A549 (cell line): ENCODE measurements at regions not wholly inside any gene's neighbourhood (a gene's known extent, or its start where the extent isn't known, plus 50 kb on each side); places are given as distances from the start of the nearest gene placed in this dataset.

ENCODE experiments used
- ATAC-seq, 2 experiments: fragments of 200-7000 bp in 1 of 2; fragments of >200 bp in 1 of 2; cut with Nextera tagmentation in 1 of 2; cut with Tn5 transposase in 1 of 2; 3 replicates each; pipeline versions ENCODE4 v1.8.0 to v1.9.1; 2018 to 2020; ENCODE audit warnings: mild to moderate bottlenecking in 1 of 2, moderate library complexity in 1 of 2
- CTCF ChIA-PET: fragments of 300-600 bp; sonication (Branson Sonifier 250); formaldehyde crosslinking; extraction: SDS; loops from one replicate; lab custom pipeline; 2021; ENCODE audit warnings: antibody characterized with exemption, inconsistent platforms; lab: Yijun Ruan, JAX
- POLR2A ChIA-PET: fragments of 350-600 bp; formaldehyde crosslinking; extraction: SDS; loops from one replicate; lab custom pipeline; 2021; ENCODE audit warnings: antibody characterized with exemption, inconsistent platforms; lab: Yijun Ruan, JAX
- DNase-seq, 2 experiments: peaks; one replicate each; pipeline versions ENCODE4 v3.0.0 to v3.0.0-alpha.2; 2011 to 2016; ENCODE audit warnings: low read depth in 1 of 2, low spot score in 1 of 2
- FAIRE-seq: peaks from 2 replicates; lab custom pipeline; 2011; peaks lifted over from hg19 to GRCh38; lab: Jason Lieb, UNC
- H3K27ac ChIP-seq, 2 experiments: fragments of >200 bp; sonication (Bioruptor Twin); formaldehyde crosslinking; 3 replicates each; pipeline ENCODE4 v1.5.1; 2016 to 2017
- H3K4me1 ChIP-seq: fragments of >200 bp; sonication (Bioruptor Twin); formaldehyde crosslinking; 3 replicates; pipeline ENCODE4 v1.6.1; 2016
- H3K4me2 ChIP-seq: fragments of >200 bp; sonication (Bioruptor Twin); formaldehyde crosslinking; 3 replicates; pipeline ENCODE4 v1.6.1; 2016
- H3K4me3 ChIP-seq: fragments of >200 bp; sonication (Bioruptor Twin); formaldehyde crosslinking; 3 replicates; pipeline ENCODE4 v1.5.1; 2016
- H3K9me3 ChIP-seq: fragments of >200 bp; sonication (Bioruptor Twin); formaldehyde crosslinking; 3 replicates; pipeline ENCODE4 v1.6.1; 2016
- CBX2 ChIP-seq: fragments of 200-600 bp; sonication (generic); IDR thresholded peaks from 2 replicates; pipeline ENCODE4 v1.6.1; 2016; ENCODE audit warnings: low read depth, mild to moderate bottlenecking, borderline replicate concordance
- CEBPB ChIP-seq, 2 experiments: fragments of >200 bp in 1 of 2; sonication (Bioruptor Twin) in 1 of 2; formaldehyde crosslinking in 1 of 2; IDR thresholded peaks; 2 replicates each; pipeline ENCODE4 v1.6.1; 2012 to 2016
- EHF ChIP-seq: fragments of 250-450 bp; sonication (Bioruptor Pico); IDR thresholded peaks from 2 replicates; pipeline ENCODE4 v1.5.0; 2020; ENCODE audit warnings: mild to moderate bottlenecking
- EHMT2 ChIP-seq: fragments of 200-600 bp; sonication (generic); IDR thresholded peaks from 2 replicates; pipeline ENCODE4 v1.6.1; 2016; ENCODE audit warnings: antibody characterized with exemption, low read depth, mild to moderate bottlenecking, moderate library complexity
- ESRRA ChIP-seq: fragments of 150-350 bp; IDR thresholded peaks from 2 replicates; pipeline ENCODE4 v1.6.1; 2014; ENCODE audit warnings: mild to moderate bottlenecking, low read length, borderline replicate concordance
- FOXS1 ChIP-seq: fragments of 250-450 bp; sonication (Bioruptor Pico); IDR thresholded peaks from 2 replicates; pipeline ENCODE4 v1.5.0; 2020; ENCODE audit warnings: mild to moderate bottlenecking, moderate library complexity
- GATA3 ChIP-seq: IDR thresholded peaks from 2 replicates; pipeline ENCODE4 v1.6.1; 2012; ENCODE audit warnings: borderline replicate concordance
- HDAC2 ChIP-seq: fragments of 200-600 bp; sonication (generic); IDR thresholded peaks from 2 replicates; pipeline ENCODE4 v1.6.1; 2016
- HOXA7 ChIP-seq: fragments of 250-450 bp; sonication (Bioruptor Pico); IDR thresholded peaks from 2 replicates; pipeline ENCODE4 v1.5.0; 2020; ENCODE audit warnings: mild to moderate bottlenecking, moderate library complexity
- JUNB ChIP-seq: fragments of >200 bp; sonication (Bioruptor Twin); formaldehyde crosslinking; IDR thresholded peaks from 2 replicates; pipeline ENCODE4 v1.6.1; 2016
- KDM5A ChIP-seq: fragments of 200-600 bp; sonication (generic); IDR thresholded peaks from 2 replicates; pipeline ENCODE4 v1.6.1; 2016; ENCODE audit warnings: antibody characterized with exemption, mild to moderate bottlenecking
- MAFK ChIP-seq: fragments of 450-650 bp; IDR thresholded peaks from 2 replicates; pipeline ENCODE4 v1.6.1; 2014; ENCODE audit not compliant: partially characterized antibody
- NFE2L2 ChIP-seq: fragments of 150-350 bp; conservative IDR thresholded peaks from 2 replicates; pipeline ENCODE4 v1.6.1; 2014; ENCODE audit warnings: low read length
- POLR2AphosphoS2 ChIP-seq: conservative IDR thresholded peaks from 2 replicates; pipeline ENCODE4 v1.6.1; 2012; ENCODE audit warnings: low read length, improper control_type of control experiment, inconsistent platforms
- RAD21 ChIP-seq, 2 experiments: fragments of >200 bp in 1 of 2; sonication (Bioruptor Twin) in 1 of 2; formaldehyde crosslinking in 1 of 2; IDR thresholded peaks in 1 of 2; conservative IDR thresholded peaks in 1 of 2; 2 replicates in 1 of 2; 3 replicates in 1 of 2; pipeline ENCODE4 v1.6.1; 2012 to 2018; ENCODE audit warnings: inconsistent platforms in 1 of 2
- RCOR1 ChIP-seq: fragments of 150-350 bp; IDR thresholded peaks from 2 replicates; pipeline ENCODE4 v1.6.1; 2014; ENCODE audit warnings: antibody characterized with exemption, low read length, low read depth
- SREBF2 ChIP-seq: fragments of 450-650 bp; IDR thresholded peaks from 2 replicates; pipeline ENCODE4 v1.6.1; 2014; ENCODE audit warnings: mild to moderate bottlenecking, moderate library complexity
- TFCP2L1 ChIP-seq: fragments of 250-450 bp; sonication (Bioruptor Pico); IDR thresholded peaks from 2 replicates; pipeline ENCODE4 v1.5.0; 2021; ENCODE audit warnings: mild to moderate bottlenecking
- TP53 ChIP-seq: fragments of 250-450 bp; sonication (Bioruptor Pico); IDR thresholded peaks from 2 replicates; pipeline ENCODE4 v1.5.0; 2021; ENCODE audit warnings: mild to moderate bottlenecking, moderate library complexity
- ZFP36 ChIP-seq: fragments of 450-650 bp; IDR thresholded peaks from 2 replicates; pipeline ENCODE4 v1.6.1; 2014; ENCODE audit warnings: borderline replicate concordance; ENCODE audit not compliant: partially characterized antibody
- WGBS: methylation state at CpG from one replicate; pipeline ENCODE4 v1.1.6; 2017; ENCODE audit errors: missing lambda C conversion rate; 5-methylcytosine and 5-hydroxymethylcytosine counted together
- TF ChIP-seq, protein P1 (sequence below): IDR thresholded peaks from 2 replicates; pipeline ENCODE4 v1.6.1; 2012
- TF ChIP-seq, protein P2 (sequence below): fragments of >200 bp; sonication (Bioruptor Twin); formaldehyde crosslinking; IDR thresholded peaks from 3 replicates; pipeline ENCODE4 v1.5.1; 2016
- TF ChIP-seq, protein P3 (sequence below): fragments of 450-650 bp; IDR thresholded peaks from 2 replicates; pipeline ENCODE4 v1.6.1; 2014; ENCODE audit warnings: antibody characterized with exemption
- TF ChIP-seq, protein P4 (sequence below): fragments of >200 bp; sonication (Bioruptor Twin); formaldehyde crosslinking; IDR thresholded peaks from 3 replicates; pipeline ENCODE4 v1.6.1; 2016
- TF ChIP-seq, protein P5 (sequence below): fragments of >200 bp; sonication (Bioruptor Twin); formaldehyde crosslinking; IDR thresholded peaks from 2 replicates; pipeline ENCODE4 v1.6.1; 2016

DNA sequence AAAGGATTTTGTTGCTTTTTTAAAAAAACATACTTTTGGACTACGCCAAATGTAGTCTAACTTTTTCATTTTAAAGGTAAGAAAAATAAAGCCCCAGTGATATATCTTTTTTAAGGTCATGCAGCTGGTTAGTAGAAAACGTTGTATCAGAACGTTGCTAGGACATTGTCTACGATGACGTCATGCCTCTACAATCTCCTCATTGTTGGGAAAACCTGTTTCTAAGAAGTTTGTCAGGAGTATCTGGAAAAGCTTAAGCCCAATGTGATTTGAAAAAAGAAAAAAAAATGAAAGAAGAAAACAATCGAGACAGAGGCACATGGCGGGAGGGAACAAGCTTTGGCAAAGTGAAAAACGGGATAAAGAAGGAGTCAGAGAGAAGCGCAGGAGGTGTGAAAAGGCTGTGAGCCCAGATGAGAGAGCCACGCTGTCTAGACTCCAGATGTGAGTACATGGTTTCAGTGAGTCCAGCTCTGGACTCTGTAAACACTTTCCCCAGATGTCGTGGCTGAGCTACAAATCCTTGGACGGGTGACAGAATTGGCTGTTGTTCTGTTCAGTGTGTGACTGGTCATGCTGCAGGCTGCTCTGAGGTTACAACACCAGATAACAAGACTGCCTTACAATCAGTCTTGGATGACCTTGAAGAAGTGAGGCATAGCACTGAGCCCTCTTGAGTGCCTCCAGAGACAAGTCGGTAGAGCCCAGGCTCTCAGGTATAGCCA is 656.7 kb upstream of the ID4 start:
- no peak overlapping the region for H3K27ac ChIP-seq
- 10% methylated on average over 12 of the region's 13 CpGs for WGBS
- no peaks in the 10 kb centered on the region for H3K4me1 ChIP-seq
- peak overlapping the region; percentile 16; the same call in 1 of the 3 replicates for H3K4me2 ChIP-seq
- no peak overlapping the region for H3K4me3 ChIP-seq
- ChIA-PET POLR2A (no interaction called here), CTCF (no interaction called here)
- TF ChIP-seq NFE2L2 = no peak
- TF ChIP-seq ESRRA = no peak
- no peak for TF ChIP-seq FOXS1 (CRISPR knock-in tag)
- TF ChIP-seq, protein P1, sequence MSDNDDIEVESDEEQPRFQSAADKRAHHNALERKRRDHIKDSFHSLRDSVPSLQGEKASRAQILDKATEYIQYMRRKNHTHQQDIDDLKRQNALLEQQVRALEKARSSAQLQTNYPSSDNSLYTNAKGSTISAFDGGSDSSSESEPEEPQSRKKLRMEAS = no peak
- TF ChIP-seq EHF = no peak
- no peak for TF ChIP-seq RAD21 (conservative IDR thresholded peaks at IDR 0.05 in 1 of 2, IDR thresholded peaks at IDR 0.05 in 1 of 2)
- TF ChIP-seq, protein P2, sequence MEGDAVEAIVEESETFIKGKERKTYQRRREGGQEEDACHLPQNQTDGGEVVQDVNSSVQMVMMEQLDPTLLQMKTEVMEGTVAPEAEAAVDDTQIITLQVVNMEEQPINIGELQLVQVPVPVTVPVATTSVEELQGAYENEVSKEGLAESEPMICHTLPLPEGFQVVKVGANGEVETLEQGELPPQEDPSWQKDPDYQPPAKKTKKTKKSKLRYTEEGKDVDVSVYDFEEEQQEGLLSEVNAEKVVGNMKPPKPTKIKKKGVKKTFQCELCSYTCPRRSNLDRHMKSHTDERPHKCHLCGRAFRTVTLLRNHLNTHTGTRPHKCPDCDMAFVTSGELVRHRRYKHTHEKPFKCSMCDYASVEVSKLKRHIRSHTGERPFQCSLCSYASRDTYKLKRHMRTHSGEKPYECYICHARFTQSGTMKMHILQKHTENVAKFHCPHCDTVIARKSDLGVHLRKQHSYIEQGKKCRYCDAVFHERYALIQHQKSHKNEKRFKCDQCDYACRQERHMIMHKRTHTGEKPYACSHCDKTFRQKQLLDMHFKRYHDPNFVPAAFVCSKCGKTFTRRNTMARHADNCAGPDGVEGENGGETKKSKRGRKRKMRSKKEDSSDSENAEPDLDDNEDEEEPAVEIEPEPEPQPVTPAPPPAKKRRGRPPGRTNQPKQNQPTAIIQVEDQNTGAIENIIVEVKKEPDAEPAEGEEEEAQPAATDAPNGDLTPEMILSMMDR = no peak
- no peak for TF ChIP-seq SREBF2
- TF ChIP-seq GATA3 = no peak
- TF ChIP-seq TP53 (CRISPR knock-in tag) = no peak
- no peak for TF ChIP-seq CBX2
- no peak for TF ChIP-seq KDM5A
- DNase-seq = no peak
- no peaks in the 10 kb centered on the region for H3K9me3 ChIP-seq
- no peak for FAIRE-seq
- no peak for ATAC-seq

DNA sequence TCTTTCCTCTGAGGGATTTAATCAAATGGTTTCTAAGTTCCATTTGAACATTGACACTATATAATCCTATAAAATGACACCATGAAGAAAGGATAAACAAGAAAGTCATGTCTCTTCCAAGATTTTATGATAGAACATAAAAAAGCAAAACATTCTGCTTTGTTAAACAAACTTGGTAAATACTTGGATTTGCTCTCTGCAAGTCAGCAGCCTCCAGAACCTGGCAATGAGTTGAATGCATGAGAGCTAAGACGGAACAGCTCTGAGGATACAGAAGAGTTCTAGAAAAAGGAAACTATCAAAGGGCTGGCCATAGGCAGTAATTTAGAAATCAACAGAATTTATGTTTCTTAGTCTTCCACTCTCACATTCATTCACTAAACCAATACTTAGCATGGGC is 656.0 kb upstream of the ID4 start:
- Histone ChIP-seq H3K27ac (no peak overlapping the region), H3K4me2 (no peak overlapping the region), H3K4me1 (no peaks in the 10 kb centered on the region), H3K9me3 (no peaks in the 10 kb centered on the region), H3K4me3 (no peak overlapping the region)
- ATAC-seq (no peak), FAIRE-seq (no peak), DNase-seq (no peak)
- CTCF ChIA-PET = no interaction called here
- WGBS = 40% methylated on average over 1 of the region's 1 CpG
- TF ChIP-seq CEBPB (IDR thresholded peaks at IDR 0.05) = no peak
- no peak for TF ChIP-seq ZFP36
- no peak for TF ChIP-seq CBX2
- no peak for TF ChIP-seq TFCP2L1 (CRISPR knock-in tag)
- TF ChIP-seq EHMT2 = no peak
- TF ChIP-seq, protein P3, sequence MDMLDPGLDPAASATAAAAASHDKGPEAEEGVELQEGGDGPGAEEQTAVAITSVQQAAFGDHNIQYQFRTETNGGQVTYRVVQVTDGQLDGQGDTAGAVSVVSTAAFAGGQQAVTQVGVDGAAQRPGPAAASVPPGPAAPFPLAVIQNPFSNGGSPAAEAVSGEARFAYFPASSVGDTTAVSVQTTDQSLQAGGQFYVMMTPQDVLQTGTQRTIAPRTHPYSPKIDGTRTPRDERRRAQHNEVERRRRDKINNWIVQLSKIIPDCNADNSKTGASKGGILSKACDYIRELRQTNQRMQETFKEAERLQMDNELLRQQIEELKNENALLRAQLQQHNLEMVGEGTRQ = no peak
- TF ChIP-seq, protein P4, sequence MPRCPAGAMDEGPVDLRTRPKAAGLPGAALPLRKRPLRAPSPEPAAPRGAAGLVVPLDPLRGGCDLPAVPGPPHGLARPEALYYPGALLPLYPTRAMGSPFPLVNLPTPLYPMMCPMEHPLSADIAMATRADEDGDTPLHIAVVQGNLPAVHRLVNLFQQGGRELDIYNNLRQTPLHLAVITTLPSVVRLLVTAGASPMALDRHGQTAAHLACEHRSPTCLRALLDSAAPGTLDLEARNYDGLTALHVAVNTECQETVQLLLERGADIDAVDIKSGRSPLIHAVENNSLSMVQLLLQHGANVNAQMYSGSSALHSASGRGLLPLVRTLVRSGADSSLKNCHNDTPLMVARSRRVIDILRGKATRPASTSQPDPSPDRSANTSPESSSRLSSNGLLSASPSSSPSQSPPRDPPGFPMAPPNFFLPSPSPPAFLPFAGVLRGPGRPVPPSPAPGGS = no peak
- TF ChIP-seq RCOR1 = no peak
- no peak for TF ChIP-seq ESRRA
- POLR2A ChIA-PET = no interaction called here

DNA sequence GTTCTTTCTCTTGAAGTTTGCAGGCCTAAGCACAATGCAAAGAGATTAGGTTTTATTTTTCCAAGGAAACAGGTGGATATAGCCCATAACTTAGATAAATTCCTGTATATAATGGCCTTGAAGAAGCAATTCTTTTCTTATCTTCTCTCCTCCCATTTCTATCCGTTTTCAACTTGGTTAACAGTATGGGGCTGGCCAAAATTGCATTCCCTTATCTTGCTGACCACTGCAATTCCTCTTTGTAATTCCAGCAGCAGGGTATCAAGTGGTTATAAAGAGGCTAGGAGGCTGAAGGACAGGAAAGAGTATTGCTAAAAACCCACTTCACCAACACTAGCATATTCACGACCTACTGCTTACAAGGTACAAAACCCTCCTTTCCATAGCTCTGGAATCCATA is 643.5 kb upstream of the ID4 start:
- 6% methylated on average over 2 of the region's 2 CpGs for WGBS
- ATAC-seq (no peak), DNase-seq (no peak), FAIRE-seq (no peak)
- H3K4me2 ChIP-seq = no peak overlapping the region
- POLR2A ChIA-PET = no interaction called here
- no peak overlapping the region for H3K4me3 ChIP-seq
- no peak for TF ChIP-seq POLR2AphosphoS2
- TF ChIP-seq MAFK = no peak
- TF ChIP-seq HDAC2 = no peak
- no peak for TF ChIP-seq RAD21 (conservative IDR thresholded peaks at IDR 0.05 in 1 of 2, IDR thresholded peaks at IDR 0.05 in 1 of 2)
- no peak for TF ChIP-seq GATA3
- TF ChIP-seq, protein P5, sequence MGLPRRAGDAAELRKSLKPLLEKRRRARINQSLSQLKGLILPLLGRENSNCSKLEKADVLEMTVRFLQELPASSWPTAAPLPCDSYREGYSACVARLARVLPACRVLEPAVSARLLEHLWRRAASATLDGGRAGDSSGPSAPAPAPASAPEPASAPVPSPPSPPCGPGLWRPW = no peak
- no peak for TF ChIP-seq HOXA7
- TF ChIP-seq SREBF2 = no peak
- TF ChIP-seq, protein P3 = no peak
- TF ChIP-seq JUNB = no peak
- CTCF ChIA-PET = no interaction called here
- H3K4me1 ChIP-seq = no peaks in the 10 kb centered on the region
- H3K27ac ChIP-seq = no peak overlapping the region
- no peaks in the 10 kb centered on the region for H3K9me3 ChIP-seq
